Heart left ventricle (tissue), 13 donors: ENCODE measurements at regions not wholly inside any gene's neighbourhood (a gene's known extent, or its start where the extent isn't known, plus 50 kb on each side); places are given as distances from the start of the nearest gene placed in this dataset.

Experiments used
- CTCF ChIP-seq, 12 donors: fragments of 200-600 bp; sonication (generic) in 4 of 12; IDR thresholded peaks; one replicate each; pipeline versions ENCODE4 v1.5.0 to v1.8.0; 2018 to 2022; ENCODE audit warnings: antibody characterized with exemption in 12 of 12, mild to moderate bottlenecking in 5 of 12
- POLR2A ChIP-seq, 2 donors: fragments of 450-650 bp; IDR thresholded peaks; one replicate each; pipeline ENCODE4 v1.6.1; 2017; ENCODE audit warnings: antibody characterized with exemption in 2 of 2, mild to moderate bottlenecking in 2 of 2, moderate library complexity in 2 of 2
- donor health status: ischemic (EF 13 %, LVEDD 7.1; RV severe dilation, severe dysfunction).
- donor health status: DM: no; HTN: yes; CAD: no.
- donor health status: DM: no; HTN: no; CAD: no.
- donor health status: ischemic (EF 25% LVEDD 6.9; RV normal size, moderate dysfunction).
- donor health status: ischemic (EF 25% LVEDD 5.7; RV mildly dilated, moderate dysfunction).
- donor health status: ischemic (EF 35%, LVEDD 5.7; RV mildly dilated, moderate dysfunction).
- donor health status: nonischemic (EF 11% LVEDD 7.7; RV severe dilation, severe dysfunction).
- donor health status: DM: yes; HTN: yes; CAD: no.
- donor health status: PGD.
- donor health status: ischemic (EF 29% LVEDD 5.4; RV normal size, mild dysfunction).
- donor health status: nonischemic (EF 23%, LVEDD 6.1; RV moderate dilation, normal function).

GRCh38 chr6:9801249-9801754 lies 613.6 kb downstream of the TFAP2A start:
- no peak for TF ChIP-seq CTCF (IDR thresholded peaks at IDR 0.05)
- TF ChIP-seq POLR2A (IDR thresholded peaks at IDR 0.05) = no peak
